ENCODE measurements at regions not wholly inside any gene's neighbourhood (a gene's known extent, or its start where the extent isn't known, plus 50 kb on each side); places are given as distances from the start of the nearest gene placed in this dataset.

DNA sequence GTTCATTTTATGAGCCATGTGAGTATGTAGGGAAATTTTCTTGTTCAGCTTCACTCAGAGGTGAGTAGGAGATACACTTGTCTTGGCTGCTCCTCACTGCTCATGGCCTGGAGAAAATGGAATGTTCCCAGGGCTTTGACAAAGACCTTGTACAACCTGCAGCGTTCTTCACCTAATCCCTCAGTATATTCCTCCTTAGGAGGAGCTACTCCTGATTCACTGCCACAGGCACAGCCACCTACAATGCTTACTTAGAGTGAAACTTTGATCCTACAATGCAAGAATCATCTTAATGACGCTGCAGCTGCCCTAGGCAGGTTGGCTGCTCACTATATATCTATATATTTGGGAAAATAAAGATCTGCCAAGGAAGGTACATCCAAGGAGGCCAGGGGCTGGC is 364.2 kb downstream of the KLF5 start:
- Histone ChIP-seq H3K4me1 (replicated peaks in 1 of 2) (no peaks in the 10 kb centered on the region), H3K27ac (no peak overlapping the region), H3K36me3 (replicated peaks in 1 of 2) (no peaks in the 10 kb centered on the region), H3K4me3 (no peak overlapping the region), H3K27me3 (no peaks in the 10 kb centered on the region), H3K9me3 (replicated peaks in 1 of 3) (no peaks in the 10 kb centered on the region)
- TF ChIP-seq, protein P1, sequence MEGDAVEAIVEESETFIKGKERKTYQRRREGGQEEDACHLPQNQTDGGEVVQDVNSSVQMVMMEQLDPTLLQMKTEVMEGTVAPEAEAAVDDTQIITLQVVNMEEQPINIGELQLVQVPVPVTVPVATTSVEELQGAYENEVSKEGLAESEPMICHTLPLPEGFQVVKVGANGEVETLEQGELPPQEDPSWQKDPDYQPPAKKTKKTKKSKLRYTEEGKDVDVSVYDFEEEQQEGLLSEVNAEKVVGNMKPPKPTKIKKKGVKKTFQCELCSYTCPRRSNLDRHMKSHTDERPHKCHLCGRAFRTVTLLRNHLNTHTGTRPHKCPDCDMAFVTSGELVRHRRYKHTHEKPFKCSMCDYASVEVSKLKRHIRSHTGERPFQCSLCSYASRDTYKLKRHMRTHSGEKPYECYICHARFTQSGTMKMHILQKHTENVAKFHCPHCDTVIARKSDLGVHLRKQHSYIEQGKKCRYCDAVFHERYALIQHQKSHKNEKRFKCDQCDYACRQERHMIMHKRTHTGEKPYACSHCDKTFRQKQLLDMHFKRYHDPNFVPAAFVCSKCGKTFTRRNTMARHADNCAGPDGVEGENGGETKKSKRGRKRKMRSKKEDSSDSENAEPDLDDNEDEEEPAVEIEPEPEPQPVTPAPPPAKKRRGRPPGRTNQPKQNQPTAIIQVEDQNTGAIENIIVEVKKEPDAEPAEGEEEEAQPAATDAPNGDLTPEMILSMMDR (IDR thresholded peaks at IDR 0.05): no peak
- TF ChIP-seq POLR2A (IDR thresholded peaks at IDR 0.05): no peak
- DNase-seq: no peak
- WGBS, 4 donors: 58 to 87% (median 79%) methylated on average over 2 of the region's 2 CpGs
- intact Hi-C loops (cut with DNase I): no loop called here

DNA sequence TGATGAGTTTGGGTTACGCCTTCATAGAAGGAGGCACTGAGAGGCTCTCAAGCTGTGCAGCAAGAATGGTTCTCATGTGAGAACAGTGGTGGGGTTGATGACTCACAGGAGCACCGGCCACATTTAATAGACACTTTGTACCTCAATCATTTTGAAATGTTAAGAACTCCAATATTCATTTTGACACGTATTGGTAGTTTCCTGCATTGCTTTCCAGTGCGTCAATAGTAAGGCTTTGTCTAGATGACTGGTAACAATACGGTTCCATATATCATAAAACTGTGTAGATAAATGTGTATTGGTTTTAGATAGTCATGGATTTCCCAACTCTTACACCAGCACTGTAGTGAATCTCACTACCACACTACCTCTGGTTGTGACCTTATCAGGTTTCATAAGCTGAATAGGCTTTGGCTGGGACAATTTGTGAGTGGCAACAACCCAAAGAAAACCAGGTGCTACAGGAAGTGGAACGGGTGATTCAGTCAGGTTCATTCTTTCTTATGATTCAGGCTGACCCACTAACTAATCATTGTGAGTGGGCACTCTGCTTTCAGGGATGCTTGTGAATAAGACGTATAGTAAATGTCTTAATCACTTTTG is 362.6 kb downstream of the KLF5 start:
- WGBS, 4 donors: 78 to 88% (median 81%) methylated on average over 7 of the region's 7 CpGs
- Histone ChIP-seq H3K4me3 (no peak overlapping the region), H3K36me3 (replicated peaks in 1 of 2) (no peaks in the 10 kb centered on the region), H3K27me3 (no peaks in the 10 kb centered on the region), H3K27ac (no peak overlapping the region), H3K9me3 (replicated peaks in 1 of 3) (no peaks in the 10 kb centered on the region), H3K4me1 (replicated peaks in 1 of 2) (no peaks in the 10 kb centered on the region)
- intact Hi-C loops (cut with DNase I): no loop called here
- TF ChIP-seq, protein P1 (IDR thresholded peaks at IDR 0.05): no peak
- no peak for TF ChIP-seq POLR2A (IDR thresholded peaks at IDR 0.05)
- no peak for DNase-seq

DNA sequence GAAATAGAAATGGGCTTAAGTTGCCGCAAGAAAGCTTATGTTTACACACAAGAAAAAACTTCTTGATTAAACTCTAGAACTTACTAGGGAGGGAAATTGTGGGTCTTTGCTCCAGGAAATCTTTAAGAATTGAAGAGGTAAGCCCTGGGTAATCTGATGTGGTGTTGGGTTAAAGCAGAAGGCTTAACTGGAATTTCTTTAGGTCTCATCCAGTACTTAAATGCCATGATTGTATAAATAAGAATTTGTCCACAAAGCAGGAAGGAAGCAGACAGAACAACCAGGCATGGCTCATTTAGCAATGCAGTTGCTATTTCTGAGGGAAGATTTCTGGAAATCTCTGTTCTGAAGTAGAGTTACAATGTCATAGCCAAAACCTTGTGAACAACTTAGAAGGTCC is 360.4 kb downstream of the KLF5 start:
- Histone ChIP-seq H3K27me3 (no peaks in the 10 kb centered on the region), H3K27ac (no peak overlapping the region), H3K4me3 (no peak overlapping the region), H3K36me3 (replicated peaks in 1 of 2) (no peaks in the 10 kb centered on the region), H3K9me3 (replicated peaks in 1 of 3) (no peaks in the 10 kb centered on the region), H3K4me1 (replicated peaks in 1 of 2) (no peaks in the 10 kb centered on the region)
- DNase-seq: no peak
- 91 to 97% (median 95%) methylated on average over 1 of the region's 1 CpG for WGBS, 4 donors
- intact Hi-C loops (cut with DNase I): no loop called here
- TF ChIP-seq POLR2A (IDR thresholded peaks at IDR 0.05): no peak

DNA sequence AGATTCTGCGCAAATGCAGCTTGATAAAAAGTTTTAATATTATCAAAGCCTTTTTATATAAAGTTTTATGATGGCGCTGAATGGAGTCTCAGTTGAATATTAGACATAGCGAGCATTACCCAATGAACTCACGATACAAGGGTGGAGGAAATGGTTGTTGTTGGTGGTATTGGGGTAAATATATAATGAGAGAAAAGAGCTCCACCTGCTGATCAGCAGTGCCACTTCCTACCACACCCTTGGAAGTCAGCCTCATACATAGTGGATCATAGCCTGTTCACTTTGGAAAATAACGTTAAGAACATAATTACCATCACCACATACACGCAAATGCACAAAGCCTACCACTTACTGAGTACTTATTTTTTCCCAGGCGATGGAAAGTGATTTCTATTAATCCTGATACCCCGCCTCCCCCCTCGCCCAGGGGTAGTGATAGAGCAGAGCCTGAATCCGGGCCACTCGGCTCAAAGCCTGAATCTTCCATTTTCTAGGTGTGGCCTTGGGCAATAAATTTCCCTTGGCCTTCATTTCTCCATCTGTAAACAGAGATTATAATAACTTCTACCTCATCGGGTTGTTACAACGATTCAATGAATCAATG is 358.3 kb downstream of the KLF5 start:
- H3K4me3 ChIP-seq: no peak overlapping the region

More for the DNA sequence above, 358.3 kb downstream of the KLF5 start:
- WGBS, 4 donors: 85 to 91% (median 88%) methylated on average over 13 of the region's 13 CpGs
- intact Hi-C loops (cut with DNase I): no loop called here
- no peaks in the 10 kb centered on the region for H3K9me3 ChIP-seq (replicated peaks in 1 of 3)
- no peak overlapping the region for H3K27ac ChIP-seq
- TF ChIP-seq, protein P1 (IDR thresholded peaks at IDR 0.05): no peak
- no peak for TF ChIP-seq POLR2A (IDR thresholded peaks at IDR 0.05)
- no peaks in the 10 kb centered on the region for H3K36me3 ChIP-seq (replicated peaks in 1 of 2)
- H3K4me1 ChIP-seq (replicated peaks in 1 of 2): no peaks in the 10 kb centered on the region
- H3K27me3 ChIP-seq: no peaks in the 10 kb centered on the region
- DNase-seq: no peak
